OCI-LY7 (cell line): ENCODE measurements at regions not wholly inside any gene's neighbourhood (a gene's known extent, or its start where the extent isn't known, plus 50 kb on each side); places are given as distances from the start of the nearest gene placed in this dataset.

ENCODE experiments used
- BruUV-seq: library from RNA; stranded (reverse); fragments of 400-500 nt; replicated peaks from 2 replicates; lab custom pipeline; 2021; lab: Mats Ljungman, UMichigan
- CTCF ChIA-PET: fragments of 300-600 bp; sonication (Branson Sonifier 250); formaldehyde crosslinking; loops from one replicate; lab custom pipeline; 2022; ENCODE audit warnings: antibody characterized with exemption; ENCODE audit not compliant: unreplicated experiment; lab: Charles Lee
- POLR2A ChIA-PET: fragments of 300-600 bp; sonication (Branson Sonifier 250); formaldehyde crosslinking; loops from one replicate; lab custom pipeline; 2022; ENCODE audit warnings: antibody characterized with exemption; lab: Charles Lee
- DNase-seq: peaks from one replicate; pipeline ENCODE4 v3.0.0-alpha.2; 2015; ENCODE audit warnings: low spot score
- H2AFZ ChIP-seq: fragments of 200-600 bp; sonication (generic), shearing (Covaris generic); 2 replicates; pipeline ENCODE4 v1.6.1; 2014; ENCODE audit warnings: mild to moderate bottlenecking, antibody characterized with exemption, low read length, moderate library complexity
- H3K27ac ChIP-seq: fragments of 200-600 bp; sonication (generic); 2 replicates; pipeline ENCODE4 v1.5.1; 2014; ENCODE audit warnings: mixed run types, low read depth, mild to moderate bottlenecking, moderate library complexity, low read length, inconsistent platforms; ENCODE audit not compliant: poor library complexity, severe bottlenecking
- H3K36me3 ChIP-seq: fragments of 200-600 bp; sonication (generic); 2 replicates; pipeline ENCODE4 v1.6.1; 2014; ENCODE audit warnings: mild to moderate bottlenecking, antibody characterized with exemption, low read length, moderate library complexity, mixed read lengths; ENCODE audit not compliant: insufficient read depth
- H3K4me1 ChIP-seq: fragments of 200-600 bp; sonication (generic); 2 replicates; pipeline ENCODE4 v1.5.1; 2014; ENCODE audit warnings: mild to moderate bottlenecking, low read length; ENCODE audit not compliant: insufficient read depth, poor library complexity, severe bottlenecking
- H3K4me2 ChIP-seq: fragments of 200-600 bp; sonication (generic); 2 replicates; pipeline ENCODE4 v1.6.1; 2014; ENCODE audit warnings: mild to moderate bottlenecking, low read length
- H3K4me3 ChIP-seq: fragments of 200-600 bp; sonication (generic); 2 replicates; pipeline ENCODE4 v1.5.1; 2014; ENCODE audit warnings: mild to moderate bottlenecking, low read depth, low read length; ENCODE audit not compliant: poor library complexity, severe bottlenecking
- H3K79me2 ChIP-seq: fragments of 200-600 bp; sonication (generic); 2 replicates; pipeline ENCODE4 v1.6.1; 2016; ENCODE audit warnings: low read depth, mild to moderate bottlenecking, low read length, moderate library complexity, mixed read lengths; ENCODE audit not compliant: insufficient read depth
- H3K9me2 ChIP-seq: fragments of 200-600 bp; sonication (generic); 2 replicates; pipeline ENCODE4 v1.6.1; 2016; ENCODE audit warnings: mild to moderate bottlenecking, low read length, mixed read lengths; ENCODE audit not compliant: insufficient read depth
- H3K9me3 ChIP-seq: fragments of 200-600 bp; sonication (generic); 2 replicates; pipeline ENCODE4 v1.6.1; 2014; ENCODE audit warnings: mild to moderate bottlenecking, mixed run types, low read length, mixed read lengths
- H4K20me1 ChIP-seq: fragments of 200-600 bp; sonication (generic); 2 replicates; pipeline ENCODE4 v1.6.1; 2014; ENCODE audit warnings: mild to moderate bottlenecking, antibody characterized with exemption, low read length, moderate library complexity, mixed read lengths; ENCODE audit not compliant: insufficient read depth
- EZH2phosphoT487 ChIP-seq: fragments of 200-600 bp; sonication (generic); IDR thresholded peaks from 2 replicates; pipeline ENCODE4 v1.6.1; 2018; ENCODE audit warnings: low read depth, borderline replicate concordance, mild to moderate bottlenecking, mixed run types, antibody characterized with exemption, low read length, moderate library complexity, mixed read lengths
- intact Hi-C: fragments of 100-400 bp; cut with micrococcal nuclease; formaldehyde crosslinking; loops from one replicate; pipeline ENCODE4 v1.10.0; 2022; ENCODE audit not compliant: unreplicated experiment
- TF ChIP-seq, protein P1 (sequence below): fragments of 200-600 bp; sonication (generic); conservative IDR thresholded peaks from 2 replicates; pipeline ENCODE4 v1.5.1; 2014; ENCODE audit warnings: mild to moderate bottlenecking, antibody characterized with exemption, low read length, moderate library complexity, mixed read lengths

DNA sequence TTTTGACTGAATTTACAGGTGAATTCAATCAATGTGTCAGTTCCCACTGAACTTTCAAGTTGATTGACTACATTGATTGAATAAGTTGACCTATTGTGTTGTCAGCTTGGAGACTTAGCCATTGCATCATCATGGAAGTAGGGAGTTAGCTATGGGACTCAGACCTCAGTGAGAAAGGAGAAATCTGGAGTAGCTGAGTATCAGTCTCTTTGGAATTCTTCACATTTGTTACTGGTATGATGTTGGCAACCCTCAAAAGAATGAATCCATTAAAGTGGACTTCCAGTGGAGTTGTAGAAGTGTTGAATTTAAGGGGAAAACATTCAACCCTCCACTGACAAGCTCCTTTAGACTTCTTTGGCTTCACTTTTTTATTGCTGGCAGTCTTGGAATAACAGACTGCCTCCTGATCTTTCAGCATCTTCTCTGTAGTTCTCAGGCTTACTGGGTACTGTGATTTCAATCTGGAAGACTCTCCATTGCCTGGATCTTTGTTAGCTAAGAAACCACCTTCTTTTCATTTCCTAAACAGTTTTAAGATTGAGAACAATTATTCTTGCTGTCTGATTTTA is 160.3 kb upstream of the NRP1 start:
- no peaks in the 10 kb centered on the region for H3K79me2 ChIP-seq
- no peak overlapping the region for H3K4me2 ChIP-seq
- no peaks in the 10 kb centered on the region for H3K36me3 ChIP-seq
- POLR2A ChIA-PET, result interaction anchor here (0.6 to 0.7 kb wide), 2 partner anchors 23 to 121 kb away, joined by 3 read pairs; no protein-coding TSS in a partner anchor
- no peak overlapping the region for H3K4me3 ChIP-seq
- H4K20me1 ChIP-seq, result no peaks in the 10 kb centered on the region
- no peak for DNase-seq
- TF ChIP-seq, protein P1, sequence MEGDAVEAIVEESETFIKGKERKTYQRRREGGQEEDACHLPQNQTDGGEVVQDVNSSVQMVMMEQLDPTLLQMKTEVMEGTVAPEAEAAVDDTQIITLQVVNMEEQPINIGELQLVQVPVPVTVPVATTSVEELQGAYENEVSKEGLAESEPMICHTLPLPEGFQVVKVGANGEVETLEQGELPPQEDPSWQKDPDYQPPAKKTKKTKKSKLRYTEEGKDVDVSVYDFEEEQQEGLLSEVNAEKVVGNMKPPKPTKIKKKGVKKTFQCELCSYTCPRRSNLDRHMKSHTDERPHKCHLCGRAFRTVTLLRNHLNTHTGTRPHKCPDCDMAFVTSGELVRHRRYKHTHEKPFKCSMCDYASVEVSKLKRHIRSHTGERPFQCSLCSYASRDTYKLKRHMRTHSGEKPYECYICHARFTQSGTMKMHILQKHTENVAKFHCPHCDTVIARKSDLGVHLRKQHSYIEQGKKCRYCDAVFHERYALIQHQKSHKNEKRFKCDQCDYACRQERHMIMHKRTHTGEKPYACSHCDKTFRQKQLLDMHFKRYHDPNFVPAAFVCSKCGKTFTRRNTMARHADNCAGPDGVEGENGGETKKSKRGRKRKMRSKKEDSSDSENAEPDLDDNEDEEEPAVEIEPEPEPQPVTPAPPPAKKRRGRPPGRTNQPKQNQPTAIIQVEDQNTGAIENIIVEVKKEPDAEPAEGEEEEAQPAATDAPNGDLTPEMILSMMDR, result no peak
- no peak for TF ChIP-seq EZH2phosphoT487
- no peaks in the 10 kb centered on the region for H3K4me1 ChIP-seq
- intact Hi-C loops, result no loop called here
- CTCF ChIA-PET, result no interaction called here
- BruUV-seq, result no TSS peak
- no peak overlapping the region for H2AFZ ChIP-seq
- H3K9me3 ChIP-seq, result no peaks in the 10 kb centered on the region
- no peaks in the 10 kb centered on the region for H3K9me2 ChIP-seq
- no peak overlapping the region for H3K27ac ChIP-seq

DNA sequence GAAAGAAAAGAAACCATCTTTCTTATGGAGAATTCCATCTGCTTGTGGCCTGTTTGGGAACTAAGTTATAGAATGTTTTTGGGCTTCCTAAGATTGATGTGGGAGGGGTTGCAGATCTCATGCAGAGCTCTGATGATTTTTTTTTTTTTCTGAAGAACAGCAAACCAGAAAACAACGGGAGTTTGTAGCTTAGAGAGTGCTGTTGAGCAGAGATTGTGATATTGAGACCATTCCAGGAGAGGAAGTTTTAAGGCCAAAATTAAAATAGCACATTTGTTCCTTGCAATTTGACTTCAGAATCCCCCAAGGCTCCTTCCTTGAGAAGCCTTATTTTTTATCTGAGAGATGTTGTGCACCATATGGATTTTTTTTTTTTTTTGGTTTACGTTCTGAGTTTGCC is 159.5 kb upstream of the NRP1 start:
- DNase-seq, result no peak
- Histone ChIP-seq H3K4me1 (no peaks in the 10 kb centered on the region), H3K27ac (no peak overlapping the region), H3K79me2 (no peaks in the 10 kb centered on the region), H3K4me2 (no peak overlapping the region), H3K36me3 (no peaks in the 10 kb centered on the region), H3K4me3 (no peak overlapping the region), H4K20me1 (no peaks in the 10 kb centered on the region), H2AFZ (no peak overlapping the region), H3K9me2 (no peaks in the 10 kb centered on the region), H3K9me3 (no peaks in the 10 kb centered on the region)
- BruUV-seq, result no TSS peak
- ChIA-PET CTCF (no interaction called here), POLR2A (interaction anchor here (0.7 kb wide), 2 partner anchors 93 to 120 kb away, joined by 3 read pairs; no protein-coding TSS in a partner anchor)
- intact Hi-C loops, result no loop called here
- no peak for TF ChIP-seq EZH2phosphoT487

DNA sequence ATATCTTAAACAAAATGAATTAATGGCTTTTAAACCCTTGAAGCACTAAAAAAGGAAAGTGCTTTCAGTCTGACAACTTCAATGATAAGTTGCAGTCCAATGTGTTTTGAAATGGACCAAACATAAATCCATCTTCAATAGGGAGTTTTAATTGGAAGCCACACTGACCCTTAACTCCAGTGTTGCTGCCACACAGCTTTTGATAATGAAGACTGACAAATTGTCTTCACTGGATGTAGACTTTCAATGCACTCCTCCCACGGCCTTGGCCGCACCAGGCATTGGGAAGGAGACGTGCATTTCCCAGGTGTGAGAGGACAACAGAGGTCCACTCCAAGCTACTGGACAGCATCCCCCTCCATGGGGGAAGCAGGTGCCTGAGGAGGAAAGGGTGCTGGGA is 159.0 kb upstream of the NRP1 start:
- Histone ChIP-seq H3K79me2 (no peaks in the 10 kb centered on the region), H3K27ac (no peak overlapping the region), H4K20me1 (no peaks in the 10 kb centered on the region), H2AFZ (no peak overlapping the region), H3K4me1 (no peaks in the 10 kb centered on the region), H3K9me3 (no peaks in the 10 kb centered on the region), H3K4me3 (no peak overlapping the region), H3K4me2 (no peak overlapping the region), H3K36me3 (no peaks in the 10 kb centered on the region), H3K9me2 (no peaks in the 10 kb centered on the region)
- BruUV-seq, result no TSS peak
- no peak for DNase-seq
- intact Hi-C loops, result no loop called here
- ChIA-PET CTCF (no interaction called here), POLR2A (no interaction called here)
- TF ChIP-seq EZH2phosphoT487, result no peak
- TF ChIP-seq, protein P1, result no peak
